DMS153 treated with DMSO at 0.1 percent for 48 hours (cell line): ENCODE measurements at regions not wholly inside any gene's neighbourhood (a gene's known extent, or its start where the extent isn't known, plus 50 kb on each side); places are given as distances from the start of the nearest gene placed in this dataset.
A peak's percentile ranks its signal among the peaks of the same experiment; 100 is the strongest.

ENCODE experiments used
- DNase-seq: peaks from one replicate; lab custom pipeline; 2025; ENCODE audit not compliant: unreplicated experiment; lab: John Stamatoyannopoulos, UW

DNA sequence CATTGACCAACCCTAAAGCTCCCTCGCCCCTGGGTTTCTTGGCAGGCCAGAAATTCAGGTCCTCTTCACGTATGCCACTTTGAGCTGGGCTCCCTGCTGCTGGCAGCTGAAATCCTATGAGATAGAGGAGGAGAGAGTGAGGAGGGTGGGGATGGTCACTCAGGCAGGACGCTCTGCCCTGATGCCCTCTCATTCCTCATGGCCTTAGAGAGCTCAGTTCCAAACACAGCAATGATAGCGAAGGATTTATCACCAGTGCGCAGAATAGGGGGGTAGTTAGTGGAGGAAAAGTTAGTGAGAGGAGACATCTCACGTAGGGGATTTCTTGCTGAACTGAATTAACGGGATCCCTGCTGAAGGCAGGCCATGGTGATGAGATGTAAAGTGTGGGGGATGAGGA is 84.2 kb upstream of the PMEPA1 start:
- DNase-seq: no peak

DNA sequence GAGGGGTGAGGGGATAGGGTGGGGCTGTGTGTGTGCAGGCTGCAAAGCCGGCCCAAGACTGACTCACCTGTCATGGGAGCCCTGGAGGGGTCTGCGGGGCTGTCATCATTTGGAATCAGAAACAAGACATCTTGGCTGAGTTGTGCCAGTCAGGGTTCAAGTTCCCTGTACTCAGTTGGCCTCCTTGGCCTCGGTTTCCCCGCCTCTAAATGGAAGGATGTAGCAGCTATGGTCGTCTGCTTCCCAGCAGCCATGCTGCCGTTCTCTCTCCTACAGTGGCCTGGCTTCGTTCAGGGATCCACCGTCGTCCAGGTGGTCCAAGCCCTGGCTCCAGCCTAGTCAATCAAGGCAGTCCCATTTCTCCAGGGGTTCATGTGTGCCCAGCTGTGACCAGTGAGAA is 83.6 kb upstream of the PMEPA1 start:
- DNase-seq: no peak

DNA sequence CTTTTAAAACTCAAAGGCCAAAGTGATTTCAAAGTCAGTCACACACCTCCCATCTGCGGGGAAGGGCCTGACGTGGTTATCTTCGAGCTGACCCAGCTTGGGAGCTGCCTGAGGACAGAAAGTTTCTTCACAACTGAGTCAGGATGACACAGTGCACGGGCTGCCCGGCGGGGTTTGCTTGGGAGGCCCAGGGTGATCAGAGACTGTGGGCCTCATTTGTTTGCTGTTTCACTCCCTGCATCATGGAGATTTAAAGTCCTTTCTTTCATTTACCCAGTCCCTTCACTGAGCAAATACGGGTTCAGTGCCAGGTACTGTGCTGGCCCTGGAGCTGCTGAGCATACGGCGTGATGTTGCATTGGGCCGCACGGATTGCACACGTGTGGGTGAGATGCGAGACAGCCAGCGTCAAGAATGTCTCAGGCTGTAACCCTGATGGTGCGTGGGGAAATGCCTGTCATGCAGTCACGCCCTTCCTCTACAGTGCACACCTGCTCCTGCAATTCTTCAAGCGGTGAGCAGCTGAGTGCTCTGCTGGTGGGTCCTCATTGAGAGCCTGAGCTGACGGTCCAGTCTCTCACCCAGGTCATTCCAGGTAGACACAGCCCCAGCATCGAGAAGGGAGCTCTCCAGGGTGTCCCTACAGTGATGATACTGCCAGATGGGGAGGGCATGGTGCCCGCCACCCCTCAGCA is 82.7 kb upstream of the PMEPA1 start:
- no peak for DNase-seq

DNA sequence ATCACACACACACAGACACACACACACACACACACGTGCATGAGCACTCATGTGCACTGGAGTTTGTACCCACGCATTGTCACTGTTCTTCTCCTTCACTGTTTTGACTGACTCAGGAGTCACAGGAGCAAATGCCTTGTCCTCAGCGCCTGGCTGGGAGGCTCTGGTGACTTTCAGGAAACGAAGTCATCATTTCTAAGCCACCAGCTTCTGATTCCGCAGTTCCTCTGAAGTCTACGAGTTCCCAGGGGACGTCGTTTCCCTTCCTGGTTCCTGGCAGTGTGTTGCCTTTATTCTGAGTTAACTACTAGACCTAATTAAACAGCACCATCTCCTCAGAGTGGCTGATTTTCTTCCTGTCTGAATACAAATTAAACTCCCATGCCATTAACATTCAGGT is 82.2 kb upstream of the PMEPA1 start:
- peak; percentile 18 for DNase-seq

DNA sequence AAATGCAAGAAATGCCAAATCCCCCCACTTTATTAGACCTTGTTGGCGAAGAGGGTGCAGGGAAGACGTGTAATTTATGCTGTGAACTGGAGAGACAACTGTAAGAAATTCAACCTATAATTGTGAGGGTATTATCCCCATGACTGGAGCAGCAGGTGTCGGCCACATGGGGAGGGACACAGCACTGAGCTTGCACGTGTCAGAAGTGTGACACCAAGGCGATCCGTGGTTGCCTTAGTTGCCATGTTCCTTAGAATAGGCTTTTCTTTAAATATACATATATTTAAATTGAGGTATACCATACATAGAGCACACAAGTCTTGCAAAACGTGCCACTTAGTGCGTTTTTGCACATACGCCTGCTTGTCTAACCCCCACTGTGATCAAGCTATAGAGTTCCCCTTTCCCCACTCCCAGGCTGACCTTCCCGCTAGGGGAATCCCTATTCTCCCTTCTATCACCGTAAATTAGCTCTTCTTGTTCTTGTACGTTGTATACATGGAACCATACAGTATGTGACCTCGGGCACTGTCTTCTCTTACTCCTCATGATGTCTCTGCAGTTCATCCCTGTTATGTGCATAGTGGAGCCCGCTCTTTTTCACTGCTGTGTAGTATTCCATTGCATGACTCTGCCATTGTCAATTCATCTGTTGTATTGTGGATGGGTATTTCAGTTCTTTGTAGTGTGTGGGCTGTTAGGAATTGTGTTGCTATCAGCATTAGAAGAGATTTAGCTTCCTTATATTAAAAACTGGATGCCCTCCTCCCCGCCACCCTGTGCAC is 81.6 kb upstream of the PMEPA1 start:
- DNase-seq: no peak

DNA sequence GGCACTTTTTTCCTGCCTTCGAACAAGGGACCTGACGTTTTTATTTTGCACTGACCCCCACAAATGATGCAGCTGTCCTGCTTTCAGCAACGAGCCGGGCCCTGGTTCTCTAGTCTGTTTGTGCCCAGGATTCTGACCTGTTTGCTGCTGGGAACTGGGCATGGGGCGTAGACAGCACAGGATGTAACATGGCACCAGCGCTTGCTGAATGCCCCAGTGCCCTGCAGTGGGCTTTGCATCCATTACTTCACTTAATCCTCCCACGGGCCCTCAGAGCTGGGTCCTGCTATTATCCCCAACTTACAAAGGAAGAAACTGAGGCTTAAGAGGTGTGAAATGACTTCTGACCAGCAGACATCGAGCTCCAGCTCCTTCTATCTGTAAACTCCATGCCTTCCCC is 80.4 kb upstream of the PMEPA1 start:
- no peak for DNase-seq

DNA sequence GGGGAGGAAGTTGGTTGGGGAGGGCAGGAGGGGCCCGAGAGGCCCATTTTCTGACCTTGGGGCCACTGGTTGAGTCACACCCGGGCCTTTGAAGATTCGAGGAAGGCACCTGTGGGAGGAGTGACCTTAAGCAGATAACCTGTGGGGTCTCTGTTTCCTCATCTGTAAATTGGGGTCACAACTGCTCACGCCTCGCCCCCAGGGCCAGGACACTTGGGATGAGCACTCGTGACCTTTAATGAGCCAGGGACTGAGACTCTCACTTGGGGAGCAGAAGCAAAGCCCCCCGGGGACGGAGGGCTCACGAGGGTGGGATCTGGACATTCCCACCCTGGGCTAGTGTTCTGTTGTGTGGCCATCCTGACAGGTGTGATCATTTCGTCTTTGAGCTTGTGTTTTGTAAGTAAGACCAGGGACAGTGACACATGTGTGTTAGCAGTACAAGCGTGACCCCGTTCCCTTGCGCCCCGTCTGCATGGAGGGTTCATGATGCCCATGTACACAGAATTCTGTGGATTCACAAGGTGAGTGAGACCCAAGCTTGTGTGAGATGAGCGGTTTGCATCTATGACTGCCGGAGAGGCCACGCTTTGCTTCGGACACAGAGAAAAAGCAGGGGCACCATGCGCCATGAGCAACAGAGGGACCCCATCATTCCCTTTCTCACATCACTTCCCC is 79.3 kb upstream of the PMEPA1 start:
- no peak for DNase-seq

DNA sequence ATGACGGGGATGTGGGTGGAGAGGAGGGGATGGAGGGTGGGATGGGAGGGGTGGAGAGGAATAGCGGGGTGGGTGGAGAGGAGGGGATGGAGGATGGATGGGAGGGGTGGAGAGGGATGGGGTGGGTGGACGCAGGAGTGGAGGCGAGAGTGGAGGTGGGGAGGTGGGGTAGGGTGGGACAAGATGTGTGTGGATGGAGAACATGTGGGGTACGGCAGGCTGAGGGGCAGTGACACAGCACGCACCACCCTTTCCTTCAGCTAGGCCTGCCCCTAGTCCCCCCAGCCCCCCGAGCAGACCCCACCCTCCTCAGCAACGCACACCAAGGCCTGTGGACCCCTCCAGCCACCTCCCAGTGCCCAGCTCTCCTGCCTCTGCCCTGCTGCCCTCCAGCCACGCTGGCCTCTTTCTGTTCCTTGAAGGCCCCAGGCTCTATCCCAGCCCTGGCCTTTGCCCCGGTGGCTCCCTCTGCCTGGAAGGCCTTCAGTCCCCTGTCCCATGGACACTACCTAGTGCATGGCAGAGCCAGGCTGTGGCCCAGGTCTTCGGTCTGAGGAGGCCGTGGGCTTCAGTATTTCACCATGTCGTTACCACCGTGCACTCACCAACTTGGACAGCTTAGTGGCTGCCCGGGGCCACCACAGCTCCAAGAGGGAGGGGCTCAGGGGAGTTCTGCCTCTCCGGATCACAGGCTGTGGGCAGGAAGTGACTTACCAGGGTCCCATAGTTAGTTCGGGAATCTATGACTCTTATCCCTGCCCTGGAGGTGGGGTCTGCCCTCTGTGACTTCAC is 78.4 kb upstream of the PMEPA1 start:
- no peak for DNase-seq

DNA sequence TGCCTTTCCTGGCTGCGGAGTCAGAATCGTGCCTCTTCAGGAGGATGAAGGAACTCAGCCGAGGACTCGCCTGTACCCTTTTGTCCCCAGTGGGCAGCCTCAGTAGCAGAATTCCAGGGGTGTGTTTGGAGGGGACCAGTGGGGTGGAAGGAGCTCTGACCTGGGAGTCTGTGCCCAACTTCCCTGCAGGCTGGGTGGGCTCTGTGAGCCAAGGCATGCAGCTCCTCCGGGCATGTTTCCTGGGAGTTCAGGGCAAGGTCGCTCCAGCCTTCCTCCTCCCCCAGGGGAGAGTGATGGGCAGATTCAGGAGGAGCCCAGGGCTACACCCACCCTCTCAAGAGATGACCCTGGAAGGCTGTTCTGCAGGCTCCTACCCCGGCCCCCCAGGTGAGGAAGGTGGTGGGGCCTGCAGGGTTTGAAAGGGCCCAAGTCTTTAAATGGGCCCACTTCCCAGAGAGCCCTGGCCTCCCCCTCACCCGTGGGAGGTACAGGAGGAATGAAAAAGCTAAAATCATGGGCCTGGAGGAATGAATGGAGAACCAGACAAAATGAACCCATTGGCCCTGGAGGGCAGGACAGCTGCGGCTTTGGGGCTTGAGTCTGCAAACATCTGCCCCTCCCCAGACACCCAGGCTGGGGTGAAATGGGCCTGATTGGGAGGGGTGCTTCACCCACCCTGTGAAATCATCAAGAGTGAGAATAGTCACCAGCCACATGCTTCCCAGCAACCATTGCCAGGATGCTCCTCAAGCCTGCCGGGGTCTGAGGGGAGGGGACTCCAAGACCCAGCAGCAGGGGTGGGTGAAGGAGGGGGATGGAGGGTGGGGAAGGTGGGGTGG is 77.6 kb upstream of the PMEPA1 start:
- no peak for DNase-seq

DNA sequence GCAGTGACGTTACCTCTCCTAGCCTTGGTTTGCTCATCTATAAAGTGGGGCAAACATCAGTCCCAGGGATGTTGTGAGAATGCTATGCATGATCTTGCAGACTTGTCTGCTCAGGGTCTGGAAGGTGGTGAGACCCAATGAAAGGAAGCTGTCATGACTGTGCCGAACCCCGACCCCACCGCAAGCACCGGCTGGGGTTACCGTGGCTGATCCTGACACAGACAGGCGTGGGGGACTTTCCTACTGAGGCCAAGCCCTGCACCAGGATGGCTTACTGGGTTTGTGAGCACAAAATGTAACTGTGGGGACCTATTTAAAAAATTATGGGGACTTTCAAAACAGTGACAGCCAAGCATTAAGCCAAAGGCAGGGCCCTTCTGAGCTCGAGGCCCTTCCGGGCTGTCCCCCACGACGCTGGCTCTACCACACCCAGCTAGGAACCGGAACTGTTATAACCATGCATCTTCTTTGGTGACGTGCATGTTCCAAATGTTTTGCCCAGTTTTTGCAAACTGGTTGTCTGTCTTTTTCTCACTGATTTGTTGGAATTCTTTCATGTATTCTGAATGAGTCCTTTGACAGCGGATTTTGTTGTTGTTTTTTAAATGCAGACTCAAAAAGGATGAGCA is 76.6 kb upstream of the PMEPA1 start:
- no peak for DNase-seq

DNA sequence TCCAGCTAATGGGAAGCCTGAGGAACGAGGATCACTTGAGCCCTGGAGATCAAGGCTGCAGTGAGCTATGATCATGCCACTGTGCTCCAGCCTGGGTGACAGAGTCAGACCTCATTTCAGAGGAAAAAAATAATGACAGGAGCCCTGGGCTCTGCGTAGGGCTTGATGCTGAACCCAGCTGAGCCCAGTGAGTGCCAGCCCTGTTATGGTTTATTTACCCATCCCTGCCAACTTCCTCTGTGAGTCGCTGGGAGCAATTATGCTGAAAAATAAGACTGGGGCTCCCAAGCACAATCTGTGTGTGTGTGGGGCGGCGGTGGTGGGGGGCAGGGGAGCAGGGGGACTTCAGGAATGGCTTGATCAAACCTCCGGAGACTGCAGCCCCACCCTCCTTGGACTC is 75.9 kb upstream of the PMEPA1 start:
- DNase-seq: peak; percentile 23

DNA sequence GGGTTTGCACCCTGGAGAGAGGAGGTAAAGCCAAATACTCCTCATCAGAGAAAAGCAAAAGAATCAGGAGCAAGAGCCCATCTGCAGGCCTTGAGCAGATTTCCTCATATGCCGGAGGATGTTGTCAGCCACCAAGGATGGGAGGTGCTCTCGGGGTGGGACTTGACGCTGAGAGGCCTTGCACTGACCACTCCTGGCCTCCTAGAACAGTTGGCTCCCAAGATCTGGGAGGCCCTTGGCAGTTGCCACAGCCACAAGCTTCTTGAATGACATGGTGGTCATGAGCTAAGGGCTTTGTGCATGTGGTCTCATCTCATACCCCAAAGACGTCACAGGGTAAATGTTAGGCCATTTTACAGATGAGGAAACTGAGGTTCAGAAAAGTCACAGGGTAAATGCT is 75.2 kb upstream of the PMEPA1 start:
- no peak for DNase-seq

DNA sequence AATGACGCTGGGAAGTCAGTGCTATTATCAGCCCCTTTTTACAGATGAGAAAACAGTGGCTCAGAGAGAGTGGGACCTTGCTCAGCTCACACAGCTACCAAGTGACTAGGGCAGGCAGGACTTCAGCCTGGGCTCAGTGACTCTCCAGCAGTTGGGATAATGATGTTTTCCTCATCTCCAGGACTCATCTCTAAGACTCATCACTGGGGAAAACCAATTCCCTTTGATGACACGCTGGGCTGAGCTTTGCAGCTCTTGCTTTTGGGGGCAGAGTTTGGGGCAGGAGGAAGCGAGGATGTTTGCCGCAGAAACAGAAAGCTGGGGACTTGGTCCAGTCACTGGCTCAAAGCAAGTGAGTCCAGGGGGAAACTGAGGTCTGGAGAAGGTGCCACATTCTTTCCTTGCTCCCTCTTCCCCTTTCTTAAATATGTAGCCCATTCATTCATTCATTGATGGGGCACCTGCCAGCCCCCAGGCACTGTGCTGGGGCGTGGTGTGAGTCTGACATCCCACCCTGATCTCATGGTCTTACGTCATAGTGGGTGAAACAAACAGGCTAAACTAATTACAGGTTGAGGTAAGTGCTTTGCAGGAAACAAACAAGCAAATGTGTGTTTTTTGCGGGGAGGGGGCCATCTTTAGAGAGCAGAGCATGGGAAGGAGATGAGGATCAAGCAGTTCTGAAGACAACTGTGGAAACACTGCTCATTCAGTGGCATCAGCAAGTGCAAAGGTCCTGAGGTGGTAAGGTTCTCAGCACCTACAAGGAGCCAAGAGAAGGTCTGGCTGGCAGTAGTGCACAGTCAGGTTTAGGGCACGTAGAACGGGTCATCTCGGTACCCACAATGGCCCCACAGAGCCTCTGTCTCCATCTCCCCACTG is 74.4 kb upstream of the PMEPA1 start:
- DNase-seq: no peak

DNA sequence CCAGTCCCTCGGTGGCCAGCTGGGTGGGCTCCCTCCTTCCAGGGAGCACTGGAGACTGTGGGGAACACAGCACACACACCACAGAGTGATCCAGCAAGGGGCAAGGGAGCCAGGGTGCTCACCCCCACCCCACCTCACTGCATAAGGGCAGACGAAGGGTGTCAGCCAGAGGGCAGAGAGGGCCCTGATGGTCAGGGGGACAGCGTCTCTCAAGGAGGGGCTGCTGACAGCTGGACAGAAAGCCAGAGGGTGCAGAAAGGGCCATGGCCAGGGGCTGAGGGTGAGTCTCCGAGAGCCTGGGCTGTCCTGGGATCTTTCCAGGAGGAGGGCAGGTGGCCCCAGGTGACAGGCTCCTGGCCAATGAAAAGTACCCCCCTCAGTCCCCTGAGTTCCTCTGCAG is 73.4 kb upstream of the PMEPA1 start:
- no peak for DNase-seq

DNA sequence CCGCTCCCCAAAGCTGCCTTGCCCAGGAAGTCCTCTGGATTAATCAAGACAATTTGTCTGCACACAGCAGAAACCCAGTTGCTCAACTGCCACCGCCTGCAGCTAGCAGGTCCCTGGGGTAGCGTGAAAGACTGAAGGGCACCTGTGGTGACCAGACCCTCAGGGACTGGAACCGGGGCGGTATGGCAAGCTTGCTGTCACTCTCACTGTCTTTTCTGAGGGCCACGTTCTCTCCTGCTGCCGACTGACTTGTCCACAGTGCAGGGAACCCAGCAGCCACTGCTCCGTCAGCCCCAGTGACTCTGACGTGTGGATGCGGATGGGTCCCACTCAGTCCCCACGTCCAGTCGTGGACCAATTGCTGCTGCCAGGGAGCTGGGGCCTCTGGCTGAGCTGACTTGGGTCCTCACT is 72.8 kb upstream of the PMEPA1 start:
- no peak for DNase-seq

DNA sequence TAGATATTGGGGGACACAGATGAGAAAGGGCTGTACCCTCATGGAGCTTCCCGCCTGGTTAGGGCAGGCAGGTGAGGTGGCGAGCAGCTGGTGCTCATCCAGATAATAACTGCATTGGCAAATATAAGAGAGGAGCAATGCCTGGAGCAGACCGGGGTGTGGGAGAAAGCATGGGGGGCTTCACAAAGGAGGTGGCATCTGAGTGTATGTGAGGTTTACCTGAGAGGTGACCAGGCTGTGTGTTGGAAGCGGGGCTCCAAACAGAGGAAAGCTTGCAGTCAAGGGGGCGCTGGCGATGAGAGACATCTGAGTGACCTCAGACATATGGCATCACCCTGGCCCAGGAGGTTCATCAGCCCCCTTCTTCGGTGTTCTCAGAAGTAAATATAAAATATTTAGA is 72.1 kb upstream of the PMEPA1 start:
- DNase-seq: no peak

DNA sequence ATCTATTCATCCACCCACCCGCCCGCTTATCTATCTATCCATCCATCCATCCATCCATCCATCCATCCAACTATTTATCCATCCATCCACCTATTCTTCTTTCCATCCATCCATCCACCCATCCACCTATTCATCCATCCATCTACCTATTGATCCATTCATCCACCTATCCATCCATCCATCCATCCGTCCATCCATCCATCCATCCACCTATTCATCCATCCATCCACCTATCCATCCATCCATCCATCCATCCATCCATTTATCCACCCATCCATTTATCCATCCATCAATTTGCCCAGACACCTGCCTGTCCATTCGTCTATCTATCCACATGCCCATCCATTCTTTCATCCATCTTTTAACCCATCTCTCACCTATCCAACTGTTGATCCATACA is 71.1 kb upstream of the PMEPA1 start:
- DNase-seq: no peak

DNA sequence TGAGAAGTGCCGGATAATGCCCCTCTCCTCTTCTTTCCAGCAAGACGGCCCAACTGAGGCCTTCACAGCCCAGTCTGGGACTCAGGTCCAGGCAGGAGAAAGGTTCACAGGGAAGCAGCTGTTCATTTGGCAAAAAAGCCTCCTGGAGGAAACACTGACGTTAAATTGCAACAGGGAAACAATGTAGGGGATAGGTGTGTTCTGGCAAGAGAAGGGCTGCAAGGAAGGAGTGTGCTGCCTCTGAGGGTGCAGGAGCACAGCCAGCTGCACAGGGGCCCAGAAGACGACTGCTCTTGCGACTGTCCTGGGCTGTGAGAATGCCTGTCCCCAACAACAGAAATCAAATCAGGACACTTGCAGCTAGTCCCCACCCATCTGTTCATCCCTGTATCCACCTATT is 70.6 kb upstream of the PMEPA1 start:
- DNase-seq: no peak

DNA sequence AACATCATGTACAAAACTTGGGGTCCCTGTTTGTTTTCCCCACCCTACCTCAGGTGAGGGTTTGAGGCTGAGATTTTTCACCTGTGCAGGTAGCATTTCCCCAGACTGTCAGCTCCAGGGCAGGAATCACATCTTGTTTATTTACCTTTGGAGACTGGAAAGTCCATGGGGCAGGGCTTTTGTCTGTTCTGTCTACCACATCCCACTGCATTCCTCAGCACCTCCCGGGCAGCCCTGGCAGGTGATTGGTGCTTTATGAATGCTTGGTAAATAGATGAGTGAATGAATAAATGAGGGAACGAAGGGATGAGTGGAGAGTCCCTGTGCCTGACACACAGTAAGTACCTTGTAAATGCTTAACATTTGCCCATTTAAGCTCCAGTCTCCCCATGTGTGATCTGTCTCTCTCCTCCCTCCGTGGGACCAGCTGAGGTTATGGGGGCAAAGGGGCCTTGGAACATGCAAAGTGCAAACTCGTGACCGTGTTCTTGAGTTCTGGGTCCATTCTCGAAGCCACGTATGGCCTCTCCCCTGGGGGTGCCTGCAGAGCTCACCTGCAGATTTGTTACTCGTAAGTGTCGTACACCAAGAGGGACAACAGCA is 69.7 kb upstream of the PMEPA1 start:
- no peak for DNase-seq
